GM19238 (cell line): ENCODE measurements at regions not wholly inside any gene's neighbourhood (a gene's known extent, or its start where the extent isn't known, plus 50 kb on each side); places are given as distances from the start of the nearest gene placed in this dataset.

Experiments used
- DNase-seq: peaks from one replicate; pipeline ENCODE4 v3.0.0; 2011; ENCODE audit warnings: low spot score; ENCODE audit not compliant: insufficient read length

DNA sequence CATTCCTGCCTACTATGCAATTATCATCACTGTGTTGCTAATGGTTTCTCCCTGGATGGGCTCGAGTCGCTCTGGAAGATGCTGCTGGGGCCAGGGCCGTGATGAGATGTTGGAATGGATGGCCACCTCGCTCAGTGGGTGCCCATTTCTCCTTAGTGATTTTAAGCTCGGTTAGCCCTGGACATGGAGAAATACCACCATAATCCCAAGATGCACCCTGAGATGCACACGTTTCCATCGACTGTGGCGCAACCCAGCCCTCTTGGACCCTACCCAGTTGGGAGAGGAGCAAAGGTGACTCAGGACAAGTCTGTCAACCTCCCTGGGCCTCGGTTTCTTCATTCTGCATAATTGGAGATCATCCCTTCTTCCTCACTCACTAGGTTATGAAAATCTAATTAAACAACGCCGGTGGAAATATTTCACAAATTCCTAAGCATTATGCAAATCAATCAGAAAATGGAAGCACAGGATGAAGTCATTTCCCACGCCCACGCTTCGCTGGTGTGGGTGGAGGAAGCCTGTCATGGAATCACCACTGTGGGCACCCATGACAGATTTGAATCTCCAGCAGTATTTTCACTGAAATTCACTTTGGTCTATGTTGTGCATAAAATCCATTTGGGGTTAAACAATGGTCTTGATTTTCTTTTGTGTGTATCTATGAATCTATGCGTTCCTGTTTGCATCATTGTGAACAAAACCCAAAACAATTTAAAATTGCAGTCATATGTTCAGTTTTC lies 195.2 kb downstream of the AXIN2 start:
- DNase-seq, result no peak

- no peak for DNase-seq
These were observed 196.3 kb downstream of the AXIN2 start for GRCh38 chr17:65365169-65365568.

- no peak for DNase-seq
These were observed 197.0 kb downstream of the AXIN2 start for GRCh38 chr17:65364438-65364837.

- DNase-seq, result no peak
These were observed 198.6 kb downstream of the AXIN2 start for GRCh38 chr17:65362826-65363225.

DNA sequence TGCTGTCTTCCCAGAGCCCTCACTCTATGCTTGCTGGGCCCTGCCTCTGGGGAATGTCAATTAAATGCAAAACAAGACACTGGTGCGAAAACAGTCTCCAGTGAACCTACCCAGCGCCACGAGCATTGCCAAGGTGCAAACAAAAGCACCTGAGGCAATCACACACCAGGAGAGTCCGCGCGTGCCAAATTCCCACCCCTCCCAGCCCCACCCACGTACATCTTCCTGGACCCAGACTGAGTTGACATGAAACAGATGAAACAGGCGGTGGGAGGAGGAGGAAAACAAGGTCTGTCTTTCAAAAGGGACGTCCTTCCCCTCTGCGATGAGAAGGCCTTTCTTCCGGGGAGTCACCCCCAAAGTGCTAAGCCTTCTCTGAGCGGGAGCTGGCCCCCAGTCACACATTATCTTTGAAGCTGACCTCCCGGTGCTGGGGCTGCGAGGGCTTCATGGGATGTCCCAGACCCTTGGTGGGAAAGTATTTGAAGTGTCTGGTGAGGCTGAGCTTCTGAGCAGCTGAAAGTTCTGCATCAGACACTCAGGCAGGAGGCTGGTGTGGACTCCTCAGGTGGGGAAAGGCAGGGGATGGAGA lies 200.4 kb downstream of the AXIN2 start:
- DNase-seq, result no peak

DNA sequence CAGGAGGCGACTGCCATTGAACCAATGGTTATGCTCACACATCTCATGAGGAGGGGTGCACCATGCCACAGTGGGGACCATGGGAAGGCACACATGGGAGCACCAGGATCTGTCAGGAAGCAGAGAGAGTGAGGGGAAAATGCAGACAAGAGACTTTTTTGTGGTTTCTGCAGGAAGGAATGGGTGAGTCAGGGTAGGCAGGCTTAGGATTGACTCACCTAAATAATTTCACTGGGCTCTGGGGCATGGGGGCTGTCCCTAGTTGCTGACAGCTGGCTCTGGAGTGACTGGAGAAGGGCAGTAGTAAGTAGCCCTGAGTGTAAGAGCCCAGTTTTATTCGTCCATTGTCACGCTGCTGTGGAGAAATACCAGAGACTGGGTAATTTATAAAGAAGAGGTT lies 202.4 kb downstream of the AXIN2 start:
- no peak for DNase-seq

- DNase-seq, result no peak
These were observed 204.9 kb downstream of the AXIN2 start for GRCh38 chr17:65356536-65356935.

GRCh38 chr17:65355246-65355645 lies 206.2 kb downstream of the AXIN2 start:
- DNase-seq, result no peak

DNA sequence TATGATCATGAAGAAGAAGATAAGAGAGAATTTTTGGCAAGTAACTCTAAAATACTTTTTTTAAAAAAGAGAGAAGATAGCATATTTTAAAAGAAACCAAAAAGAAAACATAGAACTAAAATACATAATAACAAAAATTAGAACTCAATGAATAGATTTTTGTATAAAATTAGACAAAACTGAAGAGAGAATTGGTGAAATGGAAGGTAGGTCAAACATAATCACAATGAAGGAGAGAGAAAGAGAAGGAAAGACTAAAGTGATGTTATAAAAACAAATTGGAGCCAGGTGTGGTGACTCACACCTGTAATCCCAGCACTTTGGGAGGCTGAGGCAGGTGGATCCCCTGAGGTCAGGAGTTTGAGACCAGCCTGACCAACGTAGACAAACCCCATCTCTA lies 211.5 kb downstream of the AXIN2 start:
- DNase-seq, result no peak

GRCh38 chr17:65346166-65346565 lies 209.0 kb downstream of the RGS9 start:
- no peak for DNase-seq

GRCh38 chr17:65345261-65346005 lies 208.3 kb downstream of the RGS9 start:
- no peak for DNase-seq

GRCh38 chr17:65340401-65340800 lies 203.2 kb downstream of the RGS9 start:
- DNase-seq, result no peak

- DNase-seq, result no peak
These were observed 197.2 kb downstream of the RGS9 start for GRCh38 chr17:65334406-65334805.

- DNase-seq, result no peak
These were observed 195.6 kb downstream of the RGS9 start for GRCh38 chr17:65332779-65333178.

DNA sequence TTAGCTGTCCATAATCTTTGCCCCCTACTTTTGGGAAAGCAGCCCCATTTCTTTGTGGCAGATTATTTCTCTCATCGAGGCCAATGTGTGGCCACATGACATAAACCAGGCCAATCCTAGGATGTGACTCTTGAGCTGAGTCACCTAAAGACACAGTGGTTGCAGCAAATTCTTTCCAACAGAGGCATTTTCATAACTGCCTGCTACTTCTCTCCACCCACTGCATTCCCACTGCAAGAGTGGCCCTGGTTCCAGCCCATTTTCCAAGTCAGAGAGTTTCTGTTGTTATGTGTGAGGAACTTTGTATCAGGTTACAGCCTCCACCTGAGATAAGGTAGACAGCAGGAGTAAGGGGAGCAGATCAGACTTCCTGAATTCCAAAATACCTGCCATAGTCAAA lies 195.2 kb downstream of the RGS9 start:
- no peak for DNase-seq

DNA sequence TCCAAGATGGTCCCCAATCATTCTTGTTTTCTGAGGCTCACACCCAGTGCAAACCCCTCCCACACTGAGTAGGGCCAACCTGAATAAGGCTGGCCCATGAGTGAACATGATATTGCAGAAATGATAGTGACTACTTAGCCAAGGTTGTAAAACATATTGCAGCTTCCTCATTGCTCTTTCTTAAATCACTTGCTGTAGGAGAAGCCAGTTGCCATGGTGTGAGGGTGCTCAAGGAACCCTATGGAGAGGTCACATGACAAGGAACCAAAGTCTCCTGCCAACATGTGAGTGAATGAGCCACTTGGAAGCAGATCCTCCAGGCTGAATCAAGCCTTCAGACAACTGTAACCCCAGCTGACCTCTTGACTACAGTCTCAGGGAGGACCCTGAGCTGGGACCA lies 191.4 kb downstream of the RGS9 start:
- no peak for DNase-seq

DNA sequence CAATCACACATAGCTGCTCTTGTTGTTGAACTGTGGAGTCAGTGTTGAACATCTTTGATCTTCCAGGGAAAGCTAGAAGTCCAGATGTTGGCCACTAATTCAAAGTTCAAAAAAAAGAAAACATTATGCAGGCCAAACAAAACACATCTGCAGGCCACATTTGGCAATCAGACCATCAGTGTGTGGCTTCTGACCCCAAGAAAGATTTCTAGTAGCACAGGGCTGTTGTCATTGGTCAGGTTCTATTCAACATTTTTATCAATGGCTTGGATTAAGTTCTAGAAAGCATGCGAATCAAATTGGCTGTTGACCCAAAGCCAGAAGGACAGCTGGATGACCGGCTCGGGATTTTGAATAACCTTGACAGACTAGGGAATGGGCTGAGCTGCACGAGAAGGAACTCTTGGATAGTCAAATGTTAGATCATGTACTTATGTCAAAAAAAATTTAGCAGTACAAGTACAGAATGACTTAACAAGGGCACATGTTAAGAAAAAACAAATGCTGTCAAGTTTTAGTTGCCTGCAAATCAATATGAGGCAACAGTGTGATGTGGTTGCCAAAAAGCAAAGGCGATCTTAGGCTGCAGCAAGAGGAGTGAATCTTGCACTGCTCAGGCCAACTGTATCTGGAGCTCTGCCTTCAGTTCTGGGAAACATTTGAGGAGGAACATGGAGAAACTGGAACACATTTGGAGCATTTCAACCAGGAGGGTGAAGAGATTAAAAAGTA lies 187.6 kb downstream of the RGS9 start:
- no peak for DNase-seq

GRCh38 chr17:65323049-65323448 lies 185.9 kb downstream of the RGS9 start:
- DNase-seq, result no peak

DNA sequence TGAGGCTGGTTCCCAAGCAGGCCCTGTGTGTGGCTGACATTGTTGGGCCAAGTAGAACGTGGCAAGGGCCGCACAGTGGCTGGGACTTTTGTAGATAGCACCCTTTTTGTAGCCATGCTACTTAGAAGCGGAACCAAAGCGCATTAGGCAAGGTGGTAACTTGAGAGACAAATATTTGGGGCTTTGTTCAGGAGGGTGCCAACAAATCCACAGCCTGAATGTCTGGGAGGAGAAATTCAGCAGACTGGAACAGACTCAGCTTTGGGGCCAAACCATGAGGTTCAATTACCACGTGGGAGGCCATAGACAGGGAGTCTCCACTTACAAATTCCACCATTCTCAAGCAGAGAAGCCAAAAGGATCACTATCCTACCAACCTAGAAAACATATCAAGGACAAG lies 183.7 kb downstream of the RGS9 start:
- DNase-seq, result no peak

- no peak for DNase-seq
These were observed 177.0 kb downstream of the RGS9 start for GRCh38 chr17:65314212-65314611.

DNA sequence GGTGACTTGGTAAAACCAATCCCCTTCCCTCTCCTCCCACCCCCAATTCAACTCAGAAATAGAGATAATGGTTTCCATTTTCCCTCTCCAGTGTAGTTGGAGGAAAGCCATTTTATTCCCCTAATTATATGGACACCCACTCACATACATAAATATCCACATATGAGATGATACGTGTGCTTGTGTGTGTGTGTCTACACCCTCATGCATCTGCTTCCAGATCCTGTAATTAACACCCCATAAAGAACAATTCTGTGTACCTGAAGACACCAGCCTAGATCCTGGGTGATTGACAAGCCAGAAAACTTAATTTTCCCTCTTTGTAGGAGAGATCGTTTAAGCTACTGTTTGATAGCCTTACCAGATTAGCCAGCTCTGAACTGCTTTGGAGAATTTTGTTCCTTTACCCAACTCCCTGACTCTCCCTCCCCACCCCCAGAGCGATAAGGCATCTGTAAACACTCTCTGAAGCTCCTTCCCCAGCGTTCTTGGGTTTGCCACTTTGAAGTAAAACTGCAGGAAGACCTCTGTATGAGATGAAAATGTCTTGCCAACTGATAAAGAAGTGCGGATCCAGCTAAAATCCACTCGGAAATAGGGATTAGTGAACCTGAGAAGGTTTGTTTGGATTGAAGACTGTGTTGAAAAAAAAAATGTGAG lies 175.7 kb downstream of the RGS9 start:
- DNase-seq, result no peak
